RWPE1 (cell line): ENCODE measurements at regions not wholly inside any gene's neighbourhood (a gene's known extent, or its start where the extent isn't known, plus 50 kb on each side); places are given as distances from the start of the nearest gene placed in this dataset.

Experiments
- CTCF ChIA-PET: fragments of 350-600 bp; sonication (Branson Sonifier 250); formaldehyde crosslinking; extraction: SDS; loops from one replicate; lab custom pipeline; 2021; lab: Yijun Ruan, JAX
- POLR2A ChIA-PET: fragments of 400-600 bp; formaldehyde crosslinking; extraction: SDS; loops from one replicate; lab custom pipeline; 2020; ENCODE audit warnings: antibody characterized with exemption; ENCODE audit not compliant: low non-redundant PET; lab: Yijun Ruan, JAX
- DNase-seq: peaks from one replicate; pipeline ENCODE4 v3.0.0; 2012; ENCODE audit warnings: low spot score
- H3K27ac ChIP-seq: fragments of 450-650 bp; 2 replicates; pipeline ENCODE4 v1.5.1; 2017
- CTCF ChIP-seq: fragments of 450-650 bp; conservative IDR thresholded peaks from 2 replicates; pipeline ENCODE4 v1.5.1; 2017; ENCODE audit warnings: low read depth, mild to moderate bottlenecking

GRCh38 chr15:62474021-62474770, 309.1 kb upstream of the C2CD4B start:
- CTCF ChIA-PET = interaction anchor here (0.7 to 0.9 kb wide), 3 partner anchors 30 to 170 kb away, joined by 3 read pairs; no protein-coding TSS in a partner anchor
- DNase-seq = no peak
- POLR2A ChIA-PET = no interaction called here

GRCh38 chr15:62474771-62475124, 309.7 kb upstream of the C2CD4B start:
- H3K27ac ChIP-seq = no peak overlapping the region
- no peak for DNase-seq
- ChIA-PET POLR2A (no interaction called here), CTCF (interaction anchor here (0.7 to 0.9 kb wide), 3 partner anchors 30 to 170 kb away, joined by 3 read pairs; no protein-coding TSS in a partner anchor)
- no peak for TF ChIP-seq CTCF

More at GRCh38 chr15:62474021-62474770, 309.1 kb upstream of the C2CD4B start:
- TF ChIP-seq CTCF = no peak
- no peak overlapping the region for H3K27ac ChIP-seq

GRCh38 chr15:62475591-62475990, 310.5 kb upstream of the C2CD4B start:
- DNase-seq = no peak
- POLR2A ChIA-PET = no interaction called here
- no peak overlapping the region for H3K27ac ChIP-seq

GRCh38 chr15:62476163-62476562, 311.1 kb upstream of the C2CD4B start:
- TF ChIP-seq CTCF = no peak
- H3K27ac ChIP-seq = no peak overlapping the region
- CTCF ChIA-PET = no interaction called here
- POLR2A ChIA-PET = no interaction called here
- DNase-seq = no peak

More at GRCh38 chr15:62475591-62475990, 310.5 kb upstream of the C2CD4B start:
- TF ChIP-seq CTCF = no peak
- CTCF ChIA-PET = interaction anchor here (0.5 kb wide), 1 partner anchor 68 kb away, joined by 3 read pairs; no protein-coding TSS in a partner anchor

- CTCF ChIA-PET = interaction anchor here (0.7 kb wide), 1 partner anchor 21 kb away, joined by 4 read pairs; no protein-coding TSS in a partner anchor
- no peak overlapping the region for H3K27ac ChIP-seq
- no peak for DNase-seq
- TF ChIP-seq CTCF = no peak
- POLR2A ChIA-PET = no interaction called here
Measured at GRCh38 chr15:62477929-62478328, 312.8 kb upstream of the C2CD4B start.

GRCh38 chr15:62482785-62483429, 317.8 kb upstream of the C2CD4B start:
- no peak for DNase-seq
- CTCF ChIA-PET = no interaction called here
- no peak overlapping the region for H3K27ac ChIP-seq
- no peak for TF ChIP-seq CTCF
- POLR2A ChIA-PET = interaction anchor here (0.6 kb wide), 1 partner anchor 133 kb away, joined by 3 read pairs; no protein-coding TSS in a partner anchor
